PC-9 (cell line): ENCODE measurements at regions not wholly inside any gene's neighbourhood (a gene's known extent, or its start where the extent isn't known, plus 50 kb on each side); places are given as distances from the start of the nearest gene placed in this dataset.

Source experiments
- BruUV-seq: library from RNA; stranded (reverse); fragments of 400-500 nt; replicated peaks from 2 replicates; lab custom pipeline; 2021; lab: Mats Ljungman, UMichigan
- CTCF ChIA-PET: fragments of 300-600 bp; sonication (Branson Sonifier 250); formaldehyde crosslinking; loops from one replicate; lab custom pipeline; 2022; ENCODE audit warnings: antibody characterized with exemption; lab: Charles Lee
- POLR2A ChIA-PET: fragments of 300-600 bp; sonication (Branson Sonifier 250); formaldehyde crosslinking; loops from one replicate; lab custom pipeline; 2022; ENCODE audit warnings: antibody characterized with exemption; ENCODE audit not compliant: unreplicated experiment; lab: Charles Lee
- DNase-seq, 2 experiments: peaks; one replicate each; pipeline versions ENCODE4 v3.0.0 to v3.0.0-alpha.2; 2015 to 2022; ENCODE audit warnings: mixed read lengths in 1 of 2
- H2AFZ ChIP-seq: fragments of 200-600 bp; sonication (generic); 2 replicates; pipeline ENCODE4 v1.8.1; 2017; ENCODE audit warnings: antibody characterized with exemption
- H3F3A ChIP-seq: fragments of 200-600 bp; sonication (generic); 2 replicates; pipeline ENCODE4 v1.8.1; 2017; ENCODE audit warnings: antibody characterized with exemption, mild to moderate bottlenecking, low read depth; ENCODE audit not compliant: insufficient read depth
- H3K27ac ChIP-seq: fragments of 200-600 bp; sonication (generic); 2 replicates; pipeline ENCODE4 v1.6.1; 2016; ENCODE audit warnings: mixed run types
- H3K27me3 ChIP-seq: fragments of 200-600 bp; sonication (generic); 2 replicates; pipeline ENCODE4 v1.6.1; 2016; ENCODE audit warnings: low read depth, mixed run types; ENCODE audit not compliant: insufficient read depth
- H3K36me3 ChIP-seq: fragments of 200-600 bp; sonication (generic); 2 replicates; pipeline ENCODE4 v1.6.1; 2016; ENCODE audit warnings: low read depth, mixed run types
- H3K4me1 ChIP-seq: fragments of 200-600 bp; sonication (generic); replicated peaks from 2 replicates; pipeline ENCODE4 v1.6.1; 2016; ENCODE audit warnings: mixed run types; ENCODE audit not compliant: insufficient read depth
- H3K4me2 ChIP-seq: fragments of 200-600 bp; sonication (generic); 2 replicates; pipeline ENCODE4 v1.6.1; 2017; ENCODE audit warnings: mixed run types
- H3K4me3 ChIP-seq: fragments of 200-600 bp; sonication (generic); 2 replicates; pipeline ENCODE4 v1.6.1; 2016; ENCODE audit warnings: mixed run types
- H3K79me2 ChIP-seq: fragments of 200-600 bp; sonication (generic); 2 replicates; pipeline ENCODE4 v1.6.1; 2017; ENCODE audit warnings: low read depth, mixed run types
- H3K9me2 ChIP-seq: fragments of 200-600 bp; sonication (generic); 2 replicates; pipeline ENCODE4 v1.8.1; 2017; ENCODE audit warnings: mild to moderate bottlenecking; ENCODE audit not compliant: insufficient read depth
- H3K9me3 ChIP-seq: fragments of 200-600 bp; sonication (generic); 2 replicates; pipeline ENCODE4 v1.8.1; 2016; ENCODE audit warnings: low read depth; ENCODE audit not compliant: insufficient read depth
- H4K20me1 ChIP-seq: fragments of 200-600 bp; sonication (generic); 2 replicates; pipeline ENCODE4 v1.8.1; 2017; ENCODE audit not compliant: insufficient read depth
- EZH2 ChIP-seq: fragments of 200-600 bp; sonication (generic); IDR thresholded peaks from 2 replicates; pipeline ENCODE4 v1.8.0; 2017; ENCODE audit warnings: antibody characterized with exemption, low read depth
- intact Hi-C: fragments of 100-400 bp; cut with micrococcal nuclease; formaldehyde crosslinking; loops from one replicate; pipeline ENCODE4 v1.10.0; 2022; ENCODE audit not compliant: unreplicated experiment
- TF ChIP-seq, protein P1 (sequence below): fragments of 200-600 bp; sonication (generic); conservative IDR thresholded peaks from 2 replicates; pipeline ENCODE4 v1.6.1; 2017; ENCODE audit warnings: mixed run types, antibody characterized with exemption, mild to moderate bottlenecking, moderate library complexity

DNA sequence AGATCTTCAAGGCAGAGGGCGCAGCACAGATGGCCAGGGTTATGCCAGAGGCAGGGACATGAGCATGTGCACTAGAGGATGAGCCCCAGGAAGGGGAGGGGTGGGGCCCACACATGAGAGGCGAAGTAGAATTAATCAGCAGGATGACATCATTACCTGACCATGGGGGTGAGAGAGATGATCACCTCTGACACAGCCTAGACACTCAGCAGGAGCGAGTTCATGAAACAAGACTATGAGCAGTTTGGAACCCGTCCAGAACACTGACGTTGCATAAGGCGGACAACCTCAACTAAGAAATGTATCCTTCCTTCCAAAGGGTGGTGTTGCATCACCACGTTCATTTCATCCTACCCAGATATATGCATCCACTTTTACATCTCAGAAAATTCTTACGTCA is 446.7 kb upstream of the TENM3 start:
- Histone ChIP-seq H3K4me1 (no peaks in the 10 kb centered on the region), H3K36me3 (no peaks in the 10 kb centered on the region), H3K4me3 (no peak overlapping the region), H3K79me2 (no peaks in the 10 kb centered on the region), H3K4me2 (no peak overlapping the region), H3K9me2 (no peaks in the 10 kb centered on the region), H3K27me3 (no peaks in the 10 kb centered on the region), H4K20me1 (no peaks in the 10 kb centered on the region), H3F3A (no peaks in the 10 kb centered on the region), H3K9me3 (no peaks in the 10 kb centered on the region), H3K27ac (no peak overlapping the region), H2AFZ (no peak overlapping the region)
- TF ChIP-seq EZH2, result no peak
- TF ChIP-seq, protein P1, sequence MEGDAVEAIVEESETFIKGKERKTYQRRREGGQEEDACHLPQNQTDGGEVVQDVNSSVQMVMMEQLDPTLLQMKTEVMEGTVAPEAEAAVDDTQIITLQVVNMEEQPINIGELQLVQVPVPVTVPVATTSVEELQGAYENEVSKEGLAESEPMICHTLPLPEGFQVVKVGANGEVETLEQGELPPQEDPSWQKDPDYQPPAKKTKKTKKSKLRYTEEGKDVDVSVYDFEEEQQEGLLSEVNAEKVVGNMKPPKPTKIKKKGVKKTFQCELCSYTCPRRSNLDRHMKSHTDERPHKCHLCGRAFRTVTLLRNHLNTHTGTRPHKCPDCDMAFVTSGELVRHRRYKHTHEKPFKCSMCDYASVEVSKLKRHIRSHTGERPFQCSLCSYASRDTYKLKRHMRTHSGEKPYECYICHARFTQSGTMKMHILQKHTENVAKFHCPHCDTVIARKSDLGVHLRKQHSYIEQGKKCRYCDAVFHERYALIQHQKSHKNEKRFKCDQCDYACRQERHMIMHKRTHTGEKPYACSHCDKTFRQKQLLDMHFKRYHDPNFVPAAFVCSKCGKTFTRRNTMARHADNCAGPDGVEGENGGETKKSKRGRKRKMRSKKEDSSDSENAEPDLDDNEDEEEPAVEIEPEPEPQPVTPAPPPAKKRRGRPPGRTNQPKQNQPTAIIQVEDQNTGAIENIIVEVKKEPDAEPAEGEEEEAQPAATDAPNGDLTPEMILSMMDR, result no peak
- intact Hi-C loops, result no loop called here
- BruUV-seq, result no TSS peak
- POLR2A ChIA-PET, result no interaction called here
- CTCF ChIA-PET, result no interaction called here
- DNase-seq, result no peak

DNA sequence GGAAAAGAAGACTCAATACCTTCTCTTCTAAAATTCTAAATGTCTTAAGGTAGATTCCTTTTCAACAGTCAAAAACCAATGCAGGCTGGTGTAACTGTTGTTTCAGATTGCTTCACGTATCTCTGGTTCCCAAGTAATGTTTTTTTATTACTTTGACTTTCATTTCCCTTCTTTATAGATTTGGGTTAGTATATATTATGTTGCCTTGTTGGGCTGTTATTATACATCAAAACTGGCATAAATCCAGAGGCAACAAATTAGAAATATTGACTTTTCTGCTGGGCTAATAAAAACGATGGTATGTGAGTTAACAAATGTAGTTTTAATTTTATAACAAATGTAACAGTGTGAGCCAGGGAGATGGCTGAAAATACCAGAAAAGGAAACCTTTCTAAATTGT is 444.7 kb upstream of the TENM3 start:
- Histone ChIP-seq H3K79me2 (no peaks in the 10 kb centered on the region), H3K4me3 (no peak overlapping the region), H3F3A (no peaks in the 10 kb centered on the region), H3K4me1 (no peaks in the 10 kb centered on the region), H3K27me3 (no peaks in the 10 kb centered on the region), H3K9me2 (no peaks in the 10 kb centered on the region), H2AFZ (no peak overlapping the region), H4K20me1 (no peaks in the 10 kb centered on the region), H3K27ac (no peak overlapping the region), H3K36me3 (no peaks in the 10 kb centered on the region), H3K9me3 (no peaks in the 10 kb centered on the region), H3K4me2 (no peak overlapping the region)
- ChIA-PET POLR2A (no interaction called here), CTCF (no interaction called here)
- no TSS peak for BruUV-seq
- DNase-seq, result no peak
- no peak for TF ChIP-seq EZH2
- TF ChIP-seq, protein P1, result no peak
- intact Hi-C loops, result no loop called here

DNA sequence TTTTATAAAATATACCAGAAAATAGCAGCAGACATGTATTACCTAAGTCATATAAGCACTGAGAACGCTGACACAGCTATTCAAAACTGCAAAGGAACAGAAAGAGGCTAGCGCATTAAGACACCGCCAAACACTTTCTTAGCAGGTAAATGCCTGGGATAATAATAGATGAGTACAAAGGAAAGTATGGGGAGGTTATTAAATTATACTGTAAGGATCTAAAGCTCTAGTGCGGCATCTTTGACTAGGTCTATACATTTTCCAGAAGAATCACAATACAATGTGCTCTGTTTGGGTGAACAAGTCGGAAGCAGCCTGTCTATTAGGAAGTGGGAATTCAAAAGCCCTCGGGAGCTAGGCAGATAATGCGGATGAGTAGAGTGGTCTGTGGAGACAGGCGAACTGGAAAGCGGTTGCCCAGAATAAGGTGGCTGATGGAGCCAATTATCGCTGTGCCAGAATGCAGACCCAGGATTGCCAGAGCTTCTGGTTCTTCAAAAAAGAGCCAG is 443.6 kb upstream of the TENM3 start:
- Histone ChIP-seq H3K27ac (no peak overlapping the region), H3K4me1 (no peaks in the 10 kb centered on the region), H3K9me3 (no peaks in the 10 kb centered on the region), H3K4me3 (no peak overlapping the region), H4K20me1 (no peaks in the 10 kb centered on the region), H3K27me3 (no peaks in the 10 kb centered on the region), H3K9me2 (no peaks in the 10 kb centered on the region), H3K36me3 (no peaks in the 10 kb centered on the region), H3F3A (no peaks in the 10 kb centered on the region), H2AFZ (no peak overlapping the region), H3K4me2 (no peak overlapping the region), H3K79me2 (no peaks in the 10 kb centered on the region)
- no peak for DNase-seq
- BruUV-seq, result no TSS peak
- ChIA-PET POLR2A (no interaction called here), CTCF (no interaction called here)
- intact Hi-C loops, result no loop called here
- TF ChIP-seq, protein P1, result no peak
- no peak for TF ChIP-seq EZH2
